Urinary bladder (tissue), 3 donors: ENCODE measurements at regions not wholly inside any gene's neighbourhood (a gene's known extent, or its start where the extent isn't known, plus 50 kb on each side); places are given as distances from the start of the nearest gene placed in this dataset.

Experiments
- DNase-seq: peaks from one replicate; pipeline ENCODE4 v3.0.0-alpha.2; 2015; ENCODE audit errors: extremely low spot score
- H3K27ac ChIP-seq: one replicate; pipeline ENCODE4 v1.5.1; 2013; ENCODE audit warnings: low read depth, mild to moderate bottlenecking, moderate library complexity
- H3K36me3 ChIP-seq: one replicate; pipeline ENCODE4 v1.6.1; 2013; ENCODE audit warnings: mild to moderate bottlenecking, moderate library complexity; ENCODE audit not compliant: insufficient read depth
- H3K4me1 ChIP-seq: one replicate; pipeline ENCODE4 v1.6.1; 2013; ENCODE audit warnings: mild to moderate bottlenecking, moderate library complexity; ENCODE audit not compliant: insufficient read depth
- H3K4me3 ChIP-seq: one replicate; pipeline ENCODE4 v1.5.1; 2013; ENCODE audit warnings: low read depth, low read length
- WGBS: extraction: QIAGEN DNeasy Blood & Tissue Kit; methylation state at CpG from one replicate; pipeline ENCODE4 v1.1.7; 2013; 5-methylcytosine and 5-hydroxymethylcytosine counted together
- donor health status: healthy with polysubstance abuse.
- donor health status: healthy.

GRCh38 chr10:36232935-36233334 lies 590.8 kb upstream of the FZD8 start:
- H3K27ac ChIP-seq, result no peak overlapping the region
- no peak overlapping the region for H3K4me3 ChIP-seq
- no peaks in the 10 kb centered on the region for H3K4me1 ChIP-seq
- no peaks in the 10 kb centered on the region for H3K36me3 ChIP-seq
- DNase-seq, result no peak
- WGBS, result 45% methylated on average over 3 of the region's 3 CpGs

GRCh38 chr10:36224431-36224985 lies 582.4 kb upstream of the FZD8 start:
- H3K36me3 ChIP-seq, result no peaks in the 10 kb centered on the region
- WGBS, result 84% methylated on average over 4 of the region's 4 CpGs
- H3K4me3 ChIP-seq, result no peak overlapping the region

GRCh38 chr10:36221101-36221500 lies 579.0 kb upstream of the FZD8 start:
- H3K36me3 ChIP-seq, result no peaks in the 10 kb centered on the region
- no peak overlapping the region for H3K4me3 ChIP-seq
- no peak for DNase-seq
- H3K4me1 ChIP-seq, result no peaks in the 10 kb centered on the region
- 55% methylated on average over 1 of the region's 1 CpG for WGBS
- H3K27ac ChIP-seq, result no peak overlapping the region

More at GRCh38 chr10:36224431-36224985, 582.4 kb upstream of the FZD8 start:
- DNase-seq, result no peak
- H3K27ac ChIP-seq, result no peak overlapping the region
- no peaks in the 10 kb centered on the region for H3K4me1 ChIP-seq

- Histone ChIP-seq H3K4me1 (no peaks in the 10 kb centered on the region), H3K36me3 (no peaks in the 10 kb centered on the region), H3K27ac (no peak overlapping the region), H3K4me3 (no peak overlapping the region)
- DNase-seq, result no peak
- WGBS, result 66% methylated on average over 1 of the region's 1 CpG
These were observed 578.1 kb upstream of the FZD8 start for GRCh38 chr10:36220151-36220550.

- no peak overlapping the region for H3K27ac ChIP-seq
- H3K4me3 ChIP-seq, result no peak overlapping the region
- H3K36me3 ChIP-seq, result no peaks in the 10 kb centered on the region
- no peaks in the 10 kb centered on the region for H3K4me1 ChIP-seq
- no peak for DNase-seq
- 77% methylated on average over 2 of the region's 2 CpGs for WGBS
These were observed 569.8 kb upstream of the FZD8 start for GRCh38 chr10:36211856-36212255.

GRCh38 chr10:36209480-36209879 lies 567.4 kb upstream of the FZD8 start:
- Histone ChIP-seq H3K4me3 (no peak overlapping the region), H3K4me1 (no peaks in the 10 kb centered on the region), H3K36me3 (no peaks in the 10 kb centered on the region), H3K27ac (no peak overlapping the region)
- WGBS, result 93% methylated on average over 5 of the region's 5 CpGs
- no peak for DNase-seq

- WGBS, result 45% methylated on average over 1 of the region's 1 CpG
These were observed 560.8 kb upstream of the FZD8 start for GRCh38 chr10:36202881-36203280.

GRCh38 chr10:36200577-36200976 lies 558.5 kb upstream of the FZD8 start:
- Histone ChIP-seq H3K4me1 (no peaks in the 10 kb centered on the region), H3K4me3 (no peak overlapping the region), H3K36me3 (no peaks in the 10 kb centered on the region), H3K27ac (no peak overlapping the region)
- DNase-seq, result no peak
- WGBS, result 83% methylated on average over 5 of the region's 5 CpGs

More at GRCh38 chr10:36202881-36203280, 560.8 kb upstream of the FZD8 start:
- H3K4me1 ChIP-seq, result no peaks in the 10 kb centered on the region
- no peak for DNase-seq
- no peaks in the 10 kb centered on the region for H3K36me3 ChIP-seq
- no peak overlapping the region for H3K27ac ChIP-seq
- no peak overlapping the region for H3K4me3 ChIP-seq

GRCh38 chr10:36198322-36198721 lies 556.2 kb upstream of the FZD8 start:
- no peak for DNase-seq
- Histone ChIP-seq H3K36me3 (no peaks in the 10 kb centered on the region), H3K4me3 (no peak overlapping the region), H3K27ac (no peak overlapping the region), H3K4me1 (no peaks in the 10 kb centered on the region)

GRCh38 chr10:36195364-36195763 lies 553.3 kb upstream of the FZD8 start:
- DNase-seq, result no peak
- no peaks in the 10 kb centered on the region for H3K4me1 ChIP-seq
- H3K4me3 ChIP-seq, result no peak overlapping the region
- no peaks in the 10 kb centered on the region for H3K36me3 ChIP-seq
- no peak overlapping the region for H3K27ac ChIP-seq
- WGBS, result 84% methylated on average over 3 of the region's 3 CpGs

GRCh38 chr10:36194276-36194675 lies 552.2 kb upstream of the FZD8 start:
- H3K4me1 ChIP-seq, result no peaks in the 10 kb centered on the region
- no peak for DNase-seq
- H3K4me3 ChIP-seq, result no peak overlapping the region
- no peaks in the 10 kb centered on the region for H3K36me3 ChIP-seq
- H3K27ac ChIP-seq, result no peak overlapping the region
- 80% methylated on average over 4 of the region's 4 CpGs for WGBS

- Histone ChIP-seq H3K4me1 (no peaks in the 10 kb centered on the region), H3K27ac (no peak overlapping the region)
- WGBS, result 78% methylated on average over 1 of the region's 1 CpG
These were observed 548.9 kb upstream of the FZD8 start for GRCh38 chr10:36191009-36191408.

GRCh38 chr10:36188461-36188860 lies 546.4 kb upstream of the FZD8 start:
- 58% methylated on average over 4 of the region's 4 CpGs for WGBS
- no peak for DNase-seq
- H3K27ac ChIP-seq, result no peak overlapping the region

More at GRCh38 chr10:36191009-36191408, 548.9 kb upstream of the FZD8 start:
- DNase-seq, result no peak
- Histone ChIP-seq H3K36me3 (no peaks in the 10 kb centered on the region), H3K4me3 (no peak overlapping the region)

GRCh38 chr10:36188080-36188453 lies 546.0 kb upstream of the FZD8 start:
- H3K4me1 ChIP-seq, result no peaks in the 10 kb centered on the region
- WGBS, result 31% methylated on average over 8 of the region's 8 CpGs
- no peak for DNase-seq
- no peak overlapping the region for H3K4me3 ChIP-seq
- no peaks in the 10 kb centered on the region for H3K36me3 ChIP-seq
- H3K27ac ChIP-seq, result no peak overlapping the region

More at GRCh38 chr10:36188461-36188860, 546.4 kb upstream of the FZD8 start:
- Histone ChIP-seq H3K4me1 (no peaks in the 10 kb centered on the region), H3K36me3 (no peaks in the 10 kb centered on the region), H3K4me3 (no peak overlapping the region)
